ENCODE measurements at regions not wholly inside any gene's neighbourhood (a gene's known extent, or its start where the extent isn't known, plus 50 kb on each side); places are given as distances from the start of the nearest gene placed in this dataset.
A peak's percentile ranks its signal among the peaks of the same experiment; 100 is the strongest.
"Not testable (repeated sequence)": the region's sequence is repeated elsewhere in the genome, so short reads cannot be mapped to it uniquely, and the experiment has no call there.

GRCh38 chr5:77908787-77909186 lies 132.6 kb upstream of the TBCA start:
- no peak for DNase-seq

- DNase-seq, result no peak
Observed at GRCh38 chr5:77907786-77908185, 131.6 kb upstream of the TBCA start.

GRCh38 chr5:77906806-77907205 lies 130.7 kb upstream of the TBCA start:
- DNase-seq, result no peak

- DNase-seq, result no peak
Observed at GRCh38 chr5:77904362-77904761, 128.2 kb upstream of the TBCA start.

GRCh38 chr5:77900691-77901090 lies 124.6 kb upstream of the TBCA start:
- DNase-seq, result no peak

GRCh38 chr5:77898385-77898784 lies 122.2 kb upstream of the TBCA start:
- no peak for DNase-seq

- no peak for DNase-seq
Observed at GRCh38 chr5:77896338-77896737, 120.2 kb upstream of the TBCA start.

GRCh38 chr5:77894103-77894502 lies 118.0 kb upstream of the TBCA start:
- DNase-seq, result not testable (repeated sequence)

GRCh38 chr5:77893225-77893860 lies 117.2 kb upstream of the TBCA start:
- DNase-seq, result peak; percentile 97

GRCh38 chr5:77892061-77893010 lies 116.2 kb upstream of the TBCA start:
- DNase-seq, result no peak

GRCh38 chr5:77885519-77885918 lies 109.4 kb upstream of the TBCA start:
- no peak for DNase-seq

- peak; percentile 71 for DNase-seq
Observed at GRCh38 chr5:77882670-77883257, 106.6 kb upstream of the TBCA start.

GRCh38 chr5:77881528-77881927 lies 105.4 kb upstream of the TBCA start:
- DNase-seq, result no peak

- no peak for DNase-seq
Observed at GRCh38 chr5:77877516-77878355, 101.6 kb upstream of the TBCA start.

GRCh38 chr5:77876862-77877502 lies 100.8 kb upstream of the TBCA start:
- no peak for DNase-seq

- no peak for DNase-seq
Observed at GRCh38 chr5:77876316-77876715, 100.2 kb upstream of the TBCA start.

- DNase-seq, result no peak
Observed at GRCh38 chr5:77874691-77875090, 98.6 kb upstream of the TBCA start.

- no peak for DNase-seq
Observed at GRCh38 chr5:77873239-77873638, 97.1 kb upstream of the TBCA start.

GRCh38 chr5:77871946-77872345 lies 95.8 kb upstream of the TBCA start:
- no peak for DNase-seq

GRCh38 chr5:77871016-77871415 lies 94.9 kb upstream of the TBCA start:
- no peak for DNase-seq

GRCh38 chr5:77869116-77869798 lies 93.1 kb upstream of the TBCA start:
- DNase-seq, result no peak

- no peak for DNase-seq
Observed at GRCh38 chr5:77867914-77868313, 91.8 kb upstream of the TBCA start.

Data from fibroblast of skin of back (primary cell).